Tibial nerve (tissue), 4 donors: ENCODE measurements at regions not wholly inside any gene's neighbourhood (a gene's known extent, or its start where the extent isn't known, plus 50 kb on each side); places are given as distances from the start of the nearest gene placed in this dataset.
"Not testable (repeated sequence)": the region's sequence is repeated elsewhere in the genome, so short reads cannot be mapped to it uniquely, and the experiment has no call there.

Experiments
- DNase-seq, 2 donors: peaks; one replicate each; pipeline ENCODE4 v3.0.0-alpha.2; 2019; ENCODE audit warnings: low spot score in 2 of 2
- H3K27ac ChIP-seq, 4 donors: fragments of 200-600 bp; sonication (generic) in 3 of 4; one replicate each; pipeline ENCODE4 v1.5.1; 2017 to 2019; ENCODE audit warnings: mild to moderate bottlenecking in 1 of 4
- H3K27me3 ChIP-seq, 2 donors: fragments of 200-600 bp; sonication (generic) in 1 of 2; one replicate each; pipeline versions ENCODE4 v1.5.1 to v1.6.0; 2017 to 2019
- H3K36me3 ChIP-seq, 3 donors: fragments of 200-600 bp; sonication (generic); one replicate each; pipeline ENCODE4 v1.5.1; 2018 to 2019
- H3K4me1 ChIP-seq, 4 donors: fragments of 200-600 bp; sonication (generic) in 3 of 4; one replicate each; pipeline ENCODE4 v1.5.1; 2017 to 2019
- H3K4me3 ChIP-seq, 4 donors: fragments of 200-600 bp; sonication (generic) in 3 of 4; one replicate each; pipeline ENCODE4 v1.5.1; 2017 to 2019; ENCODE audit warnings: mild to moderate bottlenecking in 1 of 4, moderate library complexity in 1 of 4
- H3K9me3 ChIP-seq, 4 donors: fragments of 200-600 bp; sonication (generic) in 3 of 4; one replicate each; pipeline ENCODE4 v1.5.1; 2017 to 2019
- EP300 ChIP-seq, 2 donors: sonication (generic); formaldehyde crosslinking; IDR thresholded peaks; one replicate each; pipeline ENCODE4 v1.6.1; 2017; ENCODE audit warnings: antibody characterized with exemption in 2 of 2, mild to moderate bottlenecking in 1 of 2
- POLR2A ChIP-seq, 2 donors: fragments of 450-650 bp; IDR thresholded peaks; one replicate each; pipeline ENCODE4 v1.6.1; 2017; ENCODE audit warnings: antibody characterized with exemption in 2 of 2, mild to moderate bottlenecking in 2 of 2, moderate library complexity in 2 of 2
- WGBS, 2 donors: methylation state at CpG; one replicate each; pipeline ENCODE4 v1.1.5; 2018; 5-methylcytosine and 5-hydroxymethylcytosine counted together
- TF ChIP-seq, protein P1 (sequence below), 5 experiments: fragments of 200-600 bp in 3 of 5; fragments of 450-650 bp in 2 of 5; sonication (generic) in 3 of 5; IDR thresholded peaks; one replicate each; pipeline ENCODE4 v1.5.1; 2016 to 2019; ENCODE audit warnings: antibody characterized with exemption in 5 of 5, mild to moderate bottlenecking in 3 of 5, moderate library complexity in 2 of 5

DNA sequence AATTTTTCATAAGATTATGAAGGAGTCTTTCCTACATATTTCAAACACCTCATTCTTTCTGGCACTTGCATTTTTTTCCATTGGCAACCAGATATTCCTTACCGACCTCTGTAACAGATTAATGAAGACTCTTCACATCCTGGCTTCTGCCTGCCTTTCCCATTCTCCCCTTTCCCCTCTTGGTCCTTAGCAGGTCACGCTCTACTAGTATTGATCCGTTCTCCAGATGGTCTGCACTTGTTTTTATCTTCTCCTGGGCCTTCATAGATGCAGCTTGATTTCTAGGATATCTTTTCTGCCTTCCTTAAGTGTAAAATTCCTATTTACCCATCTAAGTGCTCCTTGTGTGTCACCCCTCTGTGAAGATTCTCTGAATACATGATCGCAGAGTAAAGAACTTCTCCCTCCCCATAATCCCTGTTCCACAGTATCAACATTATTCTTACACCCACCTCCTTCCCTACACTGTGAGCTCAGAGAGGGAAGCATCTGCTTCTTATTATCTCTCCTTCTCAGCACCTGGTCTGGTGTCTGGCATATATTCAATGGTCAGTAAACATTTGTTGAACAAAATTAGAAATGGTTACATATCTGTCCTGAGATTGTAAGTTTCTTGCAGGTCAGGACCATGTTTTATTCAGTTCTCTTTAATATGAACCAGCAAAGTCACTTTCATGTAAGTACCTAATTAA is 654.2 kb downstream of the REEP3 start:
- no peak for DNase-seq
- 53 to 60% methylated on average over 4 of the region's 4 CpGs for WGBS, 2 donors

DNA sequence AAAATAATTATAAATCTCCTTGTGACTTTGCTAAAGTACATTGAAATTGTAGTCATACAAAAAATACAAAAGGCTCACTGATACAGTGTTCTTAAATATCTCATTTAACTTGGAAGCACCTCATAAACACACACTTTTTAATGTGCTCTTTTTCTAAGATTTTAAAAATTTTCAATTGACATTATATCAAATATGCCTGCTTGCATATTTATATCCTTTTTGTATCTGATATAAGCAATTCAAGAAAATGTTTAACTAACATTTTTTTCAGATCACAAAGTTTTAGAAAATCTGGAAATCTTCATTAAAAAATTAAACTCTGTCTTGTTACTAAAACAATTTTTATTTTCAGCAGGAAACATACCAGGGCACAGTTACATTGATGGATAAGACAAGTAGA is 661.5 kb downstream of the REEP3 start:
- no peak for DNase-seq
- no peak overlapping the region for H3K27ac ChIP-seq
- no peaks in the 10 kb centered on the region for H3K9me3 ChIP-seq
- H3K4me1 ChIP-seq, result no peaks in the 10 kb centered on the region
- no peaks in the 10 kb centered on the region for H3K27me3 ChIP-seq
- H3K36me3 ChIP-seq, result no peaks in the 10 kb centered on the region
- no peak overlapping the region for H3K4me3 ChIP-seq
- TF ChIP-seq EP300 (IDR thresholded peaks at IDR 0.05) (no peak), POLR2A (IDR thresholded peaks at IDR 0.05) (no peak)
- TF ChIP-seq, protein P1, sequence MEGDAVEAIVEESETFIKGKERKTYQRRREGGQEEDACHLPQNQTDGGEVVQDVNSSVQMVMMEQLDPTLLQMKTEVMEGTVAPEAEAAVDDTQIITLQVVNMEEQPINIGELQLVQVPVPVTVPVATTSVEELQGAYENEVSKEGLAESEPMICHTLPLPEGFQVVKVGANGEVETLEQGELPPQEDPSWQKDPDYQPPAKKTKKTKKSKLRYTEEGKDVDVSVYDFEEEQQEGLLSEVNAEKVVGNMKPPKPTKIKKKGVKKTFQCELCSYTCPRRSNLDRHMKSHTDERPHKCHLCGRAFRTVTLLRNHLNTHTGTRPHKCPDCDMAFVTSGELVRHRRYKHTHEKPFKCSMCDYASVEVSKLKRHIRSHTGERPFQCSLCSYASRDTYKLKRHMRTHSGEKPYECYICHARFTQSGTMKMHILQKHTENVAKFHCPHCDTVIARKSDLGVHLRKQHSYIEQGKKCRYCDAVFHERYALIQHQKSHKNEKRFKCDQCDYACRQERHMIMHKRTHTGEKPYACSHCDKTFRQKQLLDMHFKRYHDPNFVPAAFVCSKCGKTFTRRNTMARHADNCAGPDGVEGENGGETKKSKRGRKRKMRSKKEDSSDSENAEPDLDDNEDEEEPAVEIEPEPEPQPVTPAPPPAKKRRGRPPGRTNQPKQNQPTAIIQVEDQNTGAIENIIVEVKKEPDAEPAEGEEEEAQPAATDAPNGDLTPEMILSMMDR (IDR thresholded peaks at IDR 0.05), result no peak

More for the DNA sequence above, 654.2 kb downstream of the REEP3 start:
- no peaks in the 10 kb centered on the region for H3K36me3 ChIP-seq
- H3K27ac ChIP-seq, result no peak overlapping the region
- H3K27me3 ChIP-seq, result no peaks in the 10 kb centered on the region
- H3K4me3 ChIP-seq, result no peak overlapping the region
- no peak for TF ChIP-seq EP300 (IDR thresholded peaks at IDR 0.05)
- TF ChIP-seq POLR2A (IDR thresholded peaks at IDR 0.05), result no peak
- TF ChIP-seq, protein P1 (IDR thresholded peaks at IDR 0.05), result no peak
- no peaks in the 10 kb centered on the region for H3K9me3 ChIP-seq
- no peaks in the 10 kb centered on the region for H3K4me1 ChIP-seq

DNA sequence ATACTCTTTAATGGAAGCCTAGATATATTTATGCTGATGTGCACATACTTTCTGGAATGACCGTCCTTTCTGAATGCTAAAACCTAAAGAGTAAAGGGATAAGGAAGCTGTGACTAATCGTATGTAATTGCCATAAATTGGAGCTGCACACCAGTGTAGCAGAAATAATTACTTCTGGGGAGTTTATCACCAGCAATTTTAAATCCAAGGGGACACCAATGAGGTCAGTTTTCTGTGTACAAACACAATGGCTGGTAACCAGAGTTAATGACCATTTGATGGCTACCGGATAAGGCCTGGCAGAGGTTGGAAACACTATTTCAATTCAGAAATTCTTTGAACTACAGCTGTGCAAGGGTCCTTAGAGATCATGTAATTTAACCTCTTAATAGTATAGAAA is 670.1 kb downstream of the REEP3 start:
- no peak overlapping the region for H3K4me3 ChIP-seq
- TF ChIP-seq, protein P1 (IDR thresholded peaks at IDR 0.05), result no peak
- TF ChIP-seq EP300 (IDR thresholded peaks at IDR 0.05) (no peak), POLR2A (IDR thresholded peaks at IDR 0.05) (no peak)
- H3K27me3 ChIP-seq, result no peaks in the 10 kb centered on the region
- H3K9me3 ChIP-seq, result no peaks in the 10 kb centered on the region
- H3K4me1 ChIP-seq, result no peaks in the 10 kb centered on the region
- 33 to 48% methylated on average over 3 of the region's 3 CpGs for WGBS, 2 donors
- H3K27ac ChIP-seq, result no peak overlapping the region
- no peaks in the 10 kb centered on the region for H3K36me3 ChIP-seq
- no peak for DNase-seq

DNA sequence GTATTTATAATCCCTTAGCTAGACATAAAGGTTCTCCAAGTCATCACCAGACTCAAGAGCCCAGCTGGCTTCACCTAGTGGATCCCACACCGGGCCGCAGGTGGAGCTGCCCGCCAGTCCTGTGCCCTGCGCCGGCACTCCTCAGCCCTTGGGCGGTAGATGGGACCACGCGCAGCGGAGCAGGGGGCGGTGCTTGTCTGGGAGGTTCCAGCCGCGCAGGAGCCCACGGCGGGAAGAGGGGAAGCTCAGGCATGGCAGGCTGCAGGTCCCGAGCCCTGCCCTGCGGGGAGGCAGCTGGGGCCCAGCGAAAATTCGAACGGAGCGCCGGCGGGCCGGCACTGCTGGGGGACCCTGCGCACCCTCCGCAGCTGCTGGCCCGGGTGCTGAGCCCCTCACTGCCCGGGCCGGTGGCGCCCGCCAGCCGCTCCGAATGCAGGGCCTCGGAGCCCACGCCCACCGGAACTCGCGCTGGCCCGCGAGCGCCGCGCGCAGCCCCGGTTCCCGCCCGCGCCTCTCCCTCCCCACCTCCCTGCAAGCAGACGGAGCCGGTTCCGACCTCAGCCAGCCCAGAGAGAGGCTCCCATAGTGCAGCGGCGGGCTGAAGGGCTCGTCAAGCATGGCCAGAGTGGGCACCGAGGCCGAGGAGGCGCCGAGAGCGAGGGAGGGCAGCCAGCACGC is 675.6 kb downstream of the REEP3 start:
- no peak for TF ChIP-seq POLR2A (IDR thresholded peaks at IDR 0.05)
- TF ChIP-seq, protein P1 (IDR thresholded peaks at IDR 0.05), result no peak
- no peak for TF ChIP-seq EP300 (IDR thresholded peaks at IDR 0.05)
- no peaks in the 10 kb centered on the region for H3K36me3 ChIP-seq
- H3K27ac ChIP-seq, result no peak overlapping the region
- WGBS, 2 donors, result 95 to 97% methylated on average over 48 to 49 of the region's 59 CpGs
- no peaks in the 10 kb centered on the region for H3K27me3 ChIP-seq
- DNase-seq, result no peak
- no peaks in the 10 kb centered on the region for H3K4me1 ChIP-seq
- H3K9me3 ChIP-seq, result no peaks in the 10 kb centered on the region
- no peak overlapping the region for H3K4me3 ChIP-seq

DNA sequence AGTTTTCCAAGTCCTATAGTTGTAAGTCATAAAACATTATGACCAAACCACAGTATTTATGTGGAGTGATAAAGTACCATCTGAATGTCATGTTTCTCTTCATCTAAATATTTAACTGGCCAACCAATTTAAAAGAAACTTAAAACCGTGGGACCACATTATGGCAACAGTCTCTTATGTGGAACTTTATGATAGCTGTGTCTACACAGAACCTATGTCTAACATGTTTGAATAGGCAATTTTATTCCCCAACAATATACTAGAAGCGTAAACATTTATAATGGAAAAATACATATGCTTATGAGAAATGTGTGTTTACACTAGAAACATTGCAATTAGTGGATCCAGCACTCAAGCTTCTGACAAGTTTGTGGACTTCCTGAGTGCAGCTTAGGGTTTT is 680.7 kb downstream of the REEP3 start:
- Histone ChIP-seq H3K27me3 (no peaks in the 10 kb centered on the region), H3K36me3 (no peaks in the 10 kb centered on the region)
- 88% methylated on average over 2 of the region's 2 CpGs for WGBS, 2 donors

DNA sequence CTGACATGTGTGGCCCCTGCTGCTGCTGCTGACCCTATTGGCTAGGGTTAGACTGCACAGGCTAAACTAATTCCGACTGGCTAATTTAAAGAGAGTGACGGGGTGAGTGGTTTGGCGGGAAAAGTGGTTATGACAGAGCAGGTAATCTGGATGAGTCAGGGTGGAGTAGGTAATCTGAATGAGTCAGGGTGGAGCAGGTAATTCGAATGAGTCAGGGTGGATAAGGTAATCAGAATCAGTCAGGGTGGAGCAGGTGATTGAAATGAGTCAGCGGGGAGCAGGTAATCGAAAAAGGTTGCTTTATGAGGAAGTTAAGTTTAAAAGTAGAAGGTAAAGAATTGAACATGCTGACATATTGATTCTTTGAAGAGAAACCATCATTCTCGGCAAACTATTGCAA is 683.3 kb downstream of the REEP3 start:
- not testable (repeated sequence) for H3K4me3 ChIP-seq, H3K9me3 ChIP-seq, DNase-seq, H3K4me1 ChIP-seq, H3K27me3 ChIP-seq, H3K27ac ChIP-seq, H3K36me3 ChIP-seq
- WGBS, 2 donors, result 91 to 95% methylated on average over 7 of the region's 7 CpGs

More for the DNA sequence above, 680.7 kb downstream of the REEP3 start:
- no peak for DNase-seq
- H3K4me3 ChIP-seq, result no peak overlapping the region
- H3K27ac ChIP-seq, result no peak overlapping the region
- TF ChIP-seq, protein P1 (IDR thresholded peaks at IDR 0.05), result no peak
- TF ChIP-seq POLR2A (IDR thresholded peaks at IDR 0.05) (no peak), EP300 (IDR thresholded peaks at IDR 0.05) (no peak)
- no peaks in the 10 kb centered on the region for H3K4me1 ChIP-seq
- no peaks in the 10 kb centered on the region for H3K9me3 ChIP-seq
